HG02798 (cell line): ENCODE measurements at regions not wholly inside any gene's neighbourhood (a gene's known extent, or its start where the extent isn't known, plus 50 kb on each side); places are given as distances from the start of the nearest gene placed in this dataset.

Experiments used
- ATAC-seq: cut with Tn5 transposase; IDR thresholded peaks from one replicate; pipeline ENCODE4 v1.9.1; 2021; ENCODE audit warnings: mild to moderate bottlenecking; ENCODE audit not compliant: unreplicated experiment, poor library complexity

DNA sequence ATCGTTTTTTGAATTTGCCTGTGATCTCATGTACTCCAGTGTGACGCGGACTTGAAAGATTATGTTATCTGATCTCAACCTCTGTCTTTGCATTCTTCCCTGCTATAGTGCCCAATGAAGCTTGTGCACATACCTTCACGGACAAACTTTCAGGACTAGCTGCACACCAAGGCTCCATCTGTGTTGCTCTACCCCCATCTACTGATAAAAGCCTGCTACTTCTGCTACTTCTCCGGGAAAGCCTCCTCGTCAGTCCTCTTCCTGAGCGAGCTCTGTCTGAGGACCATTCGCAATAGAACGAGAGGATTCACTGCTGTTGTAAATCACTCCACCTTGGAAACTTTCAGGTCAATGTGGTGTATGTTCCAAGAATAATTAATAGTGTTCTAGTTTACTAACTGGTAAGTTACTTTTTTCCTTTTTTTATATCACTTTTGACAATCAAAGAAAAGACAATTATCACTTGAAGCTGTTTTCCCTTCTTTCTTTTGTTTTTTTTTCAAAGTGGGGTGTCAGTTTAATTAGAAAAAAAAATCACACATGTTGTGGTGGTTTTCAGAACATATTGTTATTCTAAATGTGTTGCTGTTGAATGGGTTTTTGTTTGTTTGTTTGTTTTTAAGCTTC, 217.6 kb downstream of the ARRDC4 start:
- no peak for ATAC-seq

DNA sequence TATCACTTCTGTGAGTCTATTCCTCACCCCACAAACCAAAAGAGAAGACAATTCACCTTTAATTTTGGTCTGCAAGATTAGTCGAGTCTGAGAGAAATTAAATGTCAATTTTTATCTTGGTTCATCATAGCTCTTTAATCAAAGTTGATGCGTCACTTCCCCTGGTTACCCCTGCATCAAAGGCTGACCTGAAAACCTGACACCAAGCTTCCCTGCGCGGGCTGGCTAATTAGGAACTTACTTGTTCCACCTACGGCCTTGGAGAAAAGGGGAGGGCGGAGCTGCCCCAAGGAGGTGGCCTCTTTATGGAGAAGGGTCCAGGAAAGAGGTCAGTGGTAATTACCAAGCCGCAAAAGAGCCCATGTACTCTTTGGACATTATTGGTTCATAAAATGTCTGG, 218.4 kb downstream of the ARRDC4 start:
- no peak for ATAC-seq

DNA sequence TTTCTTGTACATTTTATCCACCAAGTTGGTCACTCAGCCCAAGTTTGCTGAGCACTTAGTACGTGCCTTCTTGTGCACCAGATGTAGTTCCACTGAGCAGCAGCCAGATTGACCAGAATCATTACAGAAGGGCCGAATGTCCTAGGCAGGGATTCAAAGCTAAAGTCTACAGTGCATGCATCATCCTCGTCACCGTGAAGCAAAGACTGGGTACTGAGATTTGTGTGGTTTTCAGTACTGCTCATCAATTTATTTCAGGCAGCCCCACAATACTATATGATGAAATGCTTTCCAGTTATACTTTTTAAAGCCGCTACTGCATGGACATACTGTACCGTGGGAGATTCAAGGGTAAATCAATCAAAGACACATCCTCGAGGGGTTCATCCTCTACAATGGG, 227.0 kb downstream of the ARRDC4 start:
- ATAC-seq = no peak

GRCh38 chr15:98190914-98191313, 230.4 kb downstream of the ARRDC4 start:
- no peak for ATAC-seq

DNA sequence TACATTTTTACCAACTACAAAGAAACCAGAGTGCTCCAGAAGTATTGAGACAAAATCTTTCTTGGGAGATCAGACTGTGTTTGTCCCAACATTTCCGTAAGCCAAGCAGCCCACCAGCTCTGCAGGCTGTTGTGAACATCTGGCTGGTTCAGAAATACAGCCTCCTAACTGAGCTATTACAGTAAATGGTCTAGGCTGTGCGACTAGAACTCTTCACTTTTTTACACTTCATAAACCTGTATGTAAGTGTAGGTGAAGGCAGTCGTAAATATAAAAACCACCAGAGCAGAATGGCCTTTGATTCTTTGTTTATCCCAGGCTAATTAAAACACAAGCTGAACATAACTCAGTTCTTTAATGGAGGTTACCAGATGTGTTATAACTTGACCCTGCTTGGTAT, 235.3 kb downstream of the ARRDC4 start:
- ATAC-seq = no peak

DNA sequence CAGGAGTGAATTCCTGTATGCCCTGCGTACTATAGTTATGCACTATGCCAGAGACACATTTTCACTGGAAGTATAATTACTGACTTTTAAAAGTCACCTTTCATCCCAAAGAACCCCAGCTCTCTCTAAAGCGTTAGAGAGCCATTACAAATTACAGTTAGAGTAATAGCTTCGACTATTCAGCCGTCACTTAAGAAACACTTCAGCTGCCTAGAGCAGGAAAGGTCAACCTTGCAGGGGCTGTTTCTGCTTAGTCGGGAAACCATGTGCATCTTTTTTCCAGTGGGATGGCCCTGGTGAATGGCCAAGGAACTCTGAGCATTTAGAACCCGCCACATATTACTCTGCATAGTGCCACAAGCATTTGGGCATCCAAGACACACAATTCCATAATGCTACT, 235.9 kb downstream of the ARRDC4 start:
- no peak for ATAC-seq

- ATAC-seq = no peak
Measured at GRCh38 chr15:98202256-98202655, 241.8 kb downstream of the ARRDC4 start.

DNA sequence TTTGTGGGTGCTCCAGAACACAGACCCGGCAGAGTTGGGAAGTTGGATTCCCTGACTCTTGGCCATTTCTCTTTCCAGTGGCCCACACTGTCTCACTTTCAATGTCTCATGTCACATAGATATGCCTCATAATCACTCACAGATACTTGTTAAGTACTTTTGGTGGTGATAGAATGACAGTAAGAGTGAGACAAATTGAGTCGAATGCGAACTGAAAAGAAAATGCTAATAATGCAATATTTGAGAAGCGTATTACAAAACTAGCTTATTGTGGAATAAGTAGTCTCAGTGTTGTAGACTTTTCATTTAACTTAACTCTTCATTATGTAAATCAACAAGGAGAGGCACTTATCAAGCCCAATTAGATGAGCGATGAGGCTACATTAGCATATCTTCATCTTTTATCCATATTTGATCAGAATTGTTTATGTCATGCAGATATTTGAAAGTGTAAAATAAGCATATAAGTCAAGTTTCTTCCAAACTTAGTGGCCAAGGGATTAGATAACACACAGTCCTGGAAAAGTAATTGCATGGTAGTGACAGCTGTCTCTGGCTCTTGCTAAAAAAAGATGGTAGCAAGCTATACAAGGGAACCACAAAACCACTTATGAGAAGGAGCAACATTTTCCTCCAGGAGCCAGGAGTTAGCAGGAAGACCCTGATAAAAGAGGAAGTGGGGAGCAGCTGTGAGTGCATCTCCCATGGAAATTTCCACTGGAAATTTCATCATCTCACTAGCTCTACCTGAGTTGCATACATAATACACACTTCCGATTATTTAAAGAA, 243.6 kb downstream of the ARRDC4 start:
- no peak for ATAC-seq

GRCh38 chr15:98207928-98208327, 247.4 kb downstream of the ARRDC4 start:
- no peak for ATAC-seq

GRCh38 chr15:98213346-98213979, 253.0 kb downstream of the ARRDC4 start:
- no peak for ATAC-seq

GRCh38 chr15:98216166-98216565, 255.7 kb downstream of the ARRDC4 start:
- no peak for ATAC-seq

- ATAC-seq = no peak
Measured at GRCh38 chr15:98217356-98217755, 256.9 kb downstream of the ARRDC4 start.

- no peak for ATAC-seq
Measured at GRCh38 chr15:98221144-98221543, 260.6 kb downstream of the ARRDC4 start.

GRCh38 chr15:98221577-98221976, 261.1 kb downstream of the ARRDC4 start:
- no peak for ATAC-seq

DNA sequence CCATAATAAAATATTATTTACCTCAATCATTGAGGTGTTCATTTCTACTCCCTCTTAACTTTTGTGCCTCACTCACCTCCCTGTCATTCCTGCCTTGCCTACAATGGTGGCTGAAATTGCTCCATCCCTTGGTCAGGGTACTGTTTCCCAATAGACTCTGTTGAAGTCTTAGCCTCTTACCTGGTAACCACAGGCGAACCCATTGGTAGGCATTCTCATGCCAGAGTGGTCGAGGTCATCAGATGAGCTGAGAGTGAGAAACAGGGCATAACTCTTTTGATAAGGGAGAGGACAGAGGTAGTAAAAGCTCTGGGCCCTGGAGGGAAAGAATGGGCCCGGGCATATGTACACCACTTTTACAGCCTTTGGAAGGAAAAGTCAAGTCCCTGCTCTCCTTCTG, 265.6 kb downstream of the ARRDC4 start:
- no peak for ATAC-seq

DNA sequence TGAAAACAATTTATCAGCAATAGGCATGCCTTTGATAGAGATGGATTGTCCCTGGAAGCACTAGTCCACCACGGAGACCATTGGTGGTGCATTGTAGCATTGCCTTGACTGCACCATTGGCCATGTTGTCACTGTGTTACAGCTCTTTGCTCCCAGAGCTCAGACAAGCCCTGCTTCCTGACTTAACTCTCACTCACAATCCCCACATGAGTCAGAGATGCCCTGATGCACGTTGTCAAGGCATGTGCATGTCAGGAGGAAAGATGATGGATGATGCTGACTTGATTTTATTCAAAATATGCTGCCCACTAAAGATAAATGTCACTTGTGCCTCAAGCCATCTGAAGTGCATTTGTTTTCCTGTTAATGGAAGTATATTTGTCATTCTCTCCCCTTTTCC, 266.1 kb downstream of the ARRDC4 start:
- ATAC-seq = no peak

DNA sequence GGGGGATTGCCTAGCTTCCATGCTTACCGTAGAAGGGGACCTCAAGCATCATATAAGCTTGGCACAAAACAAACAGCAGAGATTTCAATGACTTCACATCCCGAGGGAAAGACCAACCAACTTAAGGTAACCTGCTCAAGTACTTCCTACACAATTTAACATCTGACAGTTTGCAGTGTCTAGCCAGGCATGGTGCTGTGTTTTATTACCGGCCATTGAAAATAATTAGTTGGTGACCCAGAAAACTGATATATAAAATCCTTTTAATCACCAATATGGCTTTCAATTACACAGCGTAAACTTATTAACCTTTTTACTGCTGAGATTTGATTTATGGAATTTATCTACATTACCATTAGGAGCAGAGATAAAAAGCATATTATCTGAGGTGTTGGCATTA, 268.3 kb downstream of the ARRDC4 start:
- ATAC-seq = no peak

- ATAC-seq = no peak
Measured at GRCh38 chr15:98230975-98231374, 270.5 kb downstream of the ARRDC4 start.

- no peak for ATAC-seq
Measured at GRCh38 chr15:98231696-98232440, 271.4 kb downstream of the ARRDC4 start.

- no peak for ATAC-seq
Measured at GRCh38 chr15:98232761-98233160, 272.3 kb downstream of the ARRDC4 start.

DNA sequence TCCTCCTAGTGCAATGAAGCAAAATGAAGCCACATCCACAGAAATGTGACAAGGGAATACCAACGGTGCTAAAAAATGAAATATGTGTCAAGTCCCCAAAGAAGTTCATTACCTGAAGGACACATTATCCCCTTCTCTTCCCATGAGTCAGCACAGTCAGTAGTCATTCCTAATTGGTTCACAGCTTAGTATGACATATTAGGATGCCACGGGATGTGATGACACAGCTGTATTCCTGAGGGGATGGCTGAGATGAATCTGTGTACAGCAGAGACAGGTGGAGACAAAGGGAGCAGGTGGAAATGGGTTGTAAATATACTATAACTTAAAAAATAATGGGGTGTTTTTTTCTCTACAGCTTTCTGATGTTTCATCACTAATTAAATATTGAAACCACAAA, 273.4 kb downstream of the ARRDC4 start:
- ATAC-seq = no peak
